GM12875 (cell line): ENCODE measurements at regions not wholly inside any gene's neighbourhood (a gene's known extent, or its start where the extent isn't known, plus 50 kb on each side); places are given as distances from the start of the nearest gene placed in this dataset.

ENCODE experiments used
- H3K4me3 ChIP-seq: one replicate; pipeline ENCODE4 v1.5.1; 2011; ENCODE audit warnings: low read depth, low read length, control low read depth
- CTCF ChIP-seq: IDR thresholded peaks from 2 replicates; pipeline ENCODE4 v1.5.1; 2011; ENCODE audit warnings: low read depth, mild to moderate bottlenecking, control low read depth, inconsistent platforms, low read length, moderate library complexity, borderline replicate concordance; ENCODE audit not compliant: insufficient read depth

GRCh38 chr1:59143133-59143487 lies 153.8 kb upstream of the FGGY start:
- H3K4me3 ChIP-seq: no peak overlapping the region
- no peak for TF ChIP-seq CTCF

- no peak overlapping the region for H3K4me3 ChIP-seq
- no peak for TF ChIP-seq CTCF
Measured at GRCh38 chr1:59143811-59144210, 153.1 kb upstream of the FGGY start.

GRCh38 chr1:59144959-59145358 lies 151.9 kb upstream of the FGGY start:
- TF ChIP-seq CTCF: no peak

GRCh38 chr1:59146056-59146455 lies 150.8 kb upstream of the FGGY start:
- no peak overlapping the region for H3K4me3 ChIP-seq
- no peak for TF ChIP-seq CTCF

More at GRCh38 chr1:59144959-59145358, 151.9 kb upstream of the FGGY start:
- no peak overlapping the region for H3K4me3 ChIP-seq

- peak overlapping the region; percentile 53 for H3K4me3 ChIP-seq
- peak; percentile 33; the same call in 1 of the 2 replicates for TF ChIP-seq CTCF
Measured at GRCh38 chr1:59146651-59147358, 150.1 kb upstream of the FGGY start.

GRCh38 chr1:59149435-59149834 lies 147.5 kb upstream of the FGGY start:
- H3K4me3 ChIP-seq: no peak overlapping the region
- no peak for TF ChIP-seq CTCF
